Activated T-helper 17 cell treated with anti-CD3 and anti-CD28 coated beads, Interleukin-2, amount 50 U/mL, for 72 hours (primary cell): ENCODE measurements at regions not wholly inside any gene's neighbourhood (a gene's known extent, or its start where the extent isn't known, plus 50 kb on each side); places are given as distances from the start of the nearest gene placed in this dataset.
"Not testable (repeated sequence)": the region's sequence is repeated elsewhere in the genome, so short reads cannot be mapped to it uniquely, and the experiment has no call there.

Experiments used
- ATAC-seq: fragments of 150-1000 bp; cut with Tn5 transposase; replicated peaks from 2 replicates; pipeline ENCODE4 v1.10.0; 2021; ENCODE audit warnings: mild to moderate bottlenecking, moderate library complexity
- H3K27ac Mint-ChIP-seq: one replicate; pipeline ENCODE4 v1.8.0; 2022; ENCODE audit warnings: mixed read lengths
- H3K27me3 Mint-ChIP-seq: one replicate; pipeline ENCODE4 v1.8.0; 2022; ENCODE audit warnings: mixed read lengths
- H3K36me3 Mint-ChIP-seq: one replicate; pipeline ENCODE4 v1.8.0; 2022; ENCODE audit warnings: low read depth, mild to moderate bottlenecking, mixed read lengths
- H3K4me1 Mint-ChIP-seq: one replicate; pipeline ENCODE4 v1.8.0; 2022; ENCODE audit warnings: mixed read lengths
- H3K4me3 Mint-ChIP-seq: one replicate; pipeline ENCODE4 v1.8.0; 2022; ENCODE audit warnings: mild to moderate bottlenecking, mixed read lengths
- H3K9me3 Mint-ChIP-seq: one replicate; pipeline ENCODE4 v1.8.0; 2022; ENCODE audit warnings: mixed read lengths

DNA sequence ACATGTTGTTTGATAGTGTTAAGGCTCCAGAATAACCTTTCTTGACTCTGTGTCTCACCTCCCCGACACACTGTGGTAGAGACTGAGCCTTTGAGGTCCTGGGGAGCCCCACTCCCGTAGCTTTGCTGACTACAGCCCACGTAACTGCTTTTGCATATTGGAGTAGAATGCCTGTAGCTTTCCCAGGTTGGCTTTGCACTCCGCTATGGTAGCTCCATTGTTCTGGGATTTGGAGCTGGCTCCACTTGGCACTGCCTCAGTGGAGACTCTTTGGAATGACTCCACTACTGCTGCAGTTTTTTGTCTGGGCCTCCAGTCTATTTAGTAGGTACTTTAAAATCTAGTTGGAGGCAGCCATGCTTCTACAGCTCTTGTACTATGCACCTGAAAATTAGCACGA, 56.2 kb upstream of the ANXA1 start:
- H3K9me3 Mint-ChIP-seq = no peaks in the 10 kb centered on the region
- H3K4me3 Mint-ChIP-seq = no peak overlapping the region
- peaks cover 9% of the 10 kb centered on the region for H3K27me3 Mint-ChIP-seq
- H3K27ac Mint-ChIP-seq = no peak overlapping the region
- peaks cover 4% of the 10 kb centered on the region for H3K4me1 Mint-ChIP-seq
- ATAC-seq = no peak
- no peaks in the 10 kb centered on the region for H3K36me3 Mint-ChIP-seq

DNA sequence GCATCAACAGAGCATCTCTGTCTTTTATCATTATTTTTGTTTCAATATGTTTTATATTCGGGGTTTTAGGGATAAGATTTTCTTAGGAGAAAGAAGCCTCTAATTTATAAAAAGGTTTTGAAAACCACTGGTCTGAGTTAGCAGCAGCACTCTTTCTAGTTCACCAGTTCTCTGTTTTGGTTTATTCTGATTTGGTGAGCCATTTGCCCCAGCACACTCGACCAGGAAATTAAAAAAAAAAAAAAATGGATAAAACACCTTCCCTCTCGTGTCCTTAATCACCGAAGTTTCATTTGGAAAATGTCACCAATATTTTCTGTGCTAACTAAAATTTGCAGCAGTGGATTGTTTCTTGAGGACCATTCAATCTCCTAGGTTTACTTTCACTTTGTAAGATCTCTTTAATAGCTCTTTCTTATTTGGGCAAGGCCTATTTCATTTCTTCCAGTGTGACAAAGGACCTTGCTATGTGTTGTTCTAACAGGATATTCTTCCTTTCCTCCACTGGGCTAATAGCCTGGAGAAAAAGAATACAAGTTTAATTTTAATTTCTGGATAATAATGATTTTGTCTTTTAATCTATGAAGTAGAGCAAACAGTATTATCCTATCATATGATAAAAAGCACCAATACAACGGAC, 57.8 kb upstream of the ANXA1 start:
- H3K9me3 Mint-ChIP-seq = no peaks in the 10 kb centered on the region
- H3K4me3 Mint-ChIP-seq = peak overlapping the region; percentile 50
- peaks cover 4% of the 10 kb centered on the region for H3K4me1 Mint-ChIP-seq
- H3K27ac Mint-ChIP-seq = no peak overlapping the region
- H3K27me3 Mint-ChIP-seq = peaks cover 4% of the 10 kb centered on the region
- H3K36me3 Mint-ChIP-seq = no peaks in the 10 kb centered on the region
- no peak for ATAC-seq

DNA sequence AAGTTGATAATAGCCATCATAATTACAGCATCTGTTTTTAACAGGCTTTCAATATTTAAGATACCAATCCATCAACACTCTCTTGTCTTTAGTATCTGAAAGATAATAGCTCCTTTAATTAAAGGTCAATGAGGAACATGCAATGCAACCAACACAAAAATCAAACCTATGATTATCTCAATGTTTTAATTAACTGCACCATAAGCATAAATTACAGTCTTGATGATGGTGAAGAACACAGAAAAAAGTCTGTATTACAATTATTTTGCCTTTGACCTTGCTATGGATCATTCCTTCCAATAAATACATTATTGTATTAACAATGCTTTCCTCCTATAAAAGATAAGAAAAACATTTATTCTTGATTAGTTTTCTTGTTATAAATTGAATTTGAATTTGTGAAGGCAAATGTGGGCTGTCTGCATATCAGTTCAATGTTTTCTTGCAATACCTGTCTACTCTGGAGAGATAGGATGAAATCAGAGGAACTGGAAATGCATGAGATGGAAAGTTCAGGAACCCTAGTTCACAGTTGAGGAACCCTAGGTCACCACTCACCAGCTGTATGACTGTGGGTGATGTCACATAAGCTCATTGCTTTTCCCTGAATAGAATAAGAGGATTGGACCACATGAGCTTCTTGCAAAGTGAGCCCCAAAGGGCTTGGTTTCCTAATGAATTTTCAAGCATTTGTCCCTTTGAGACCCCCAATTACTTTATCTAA, 58.5 kb upstream of the ANXA1 start:
- no peak for ATAC-seq
- no peaks in the 10 kb centered on the region for H3K36me3 Mint-ChIP-seq
- H3K27ac Mint-ChIP-seq = no peak overlapping the region
- H3K4me1 Mint-ChIP-seq = peaks cover 4% of the 10 kb centered on the region
- H3K27me3 Mint-ChIP-seq = peaks cover 4% of the 10 kb centered on the region
- H3K4me3 Mint-ChIP-seq = peak overlapping the region; percentile 50
- H3K9me3 Mint-ChIP-seq = no peaks in the 10 kb centered on the region

GRCh38 chr9:73091909-73092308, 59.8 kb upstream of the ANXA1 start:
- H3K27me3 Mint-ChIP-seq = peaks cover 4% of the 10 kb centered on the region
- H3K4me3 Mint-ChIP-seq = no peak overlapping the region
- peaks cover 4% of the 10 kb centered on the region for H3K4me1 Mint-ChIP-seq
- no peak overlapping the region for H3K27ac Mint-ChIP-seq
- H3K36me3 Mint-ChIP-seq = no peaks in the 10 kb centered on the region
- no peak for ATAC-seq
- no peaks in the 10 kb centered on the region for H3K9me3 Mint-ChIP-seq

DNA sequence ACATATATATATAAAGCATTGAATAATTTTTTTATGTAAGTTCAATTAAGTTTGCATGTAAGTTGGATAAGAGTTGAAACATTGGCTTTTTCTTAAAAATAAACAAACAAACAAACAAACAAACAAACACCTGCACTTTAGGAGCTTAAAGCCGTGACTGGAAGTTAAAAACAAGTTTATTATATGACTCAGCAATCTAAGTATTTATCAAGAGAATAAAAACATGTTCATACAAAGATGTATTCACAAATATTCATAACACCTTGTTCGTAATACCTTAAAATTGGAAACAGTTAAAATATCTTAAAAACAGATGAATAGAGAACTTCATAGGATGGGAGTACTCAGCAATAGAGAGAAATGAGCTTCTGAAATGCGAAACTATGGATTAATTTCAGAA, 61.5 kb upstream of the ANXA1 start:
- no peaks in the 10 kb centered on the region for H3K9me3 Mint-ChIP-seq
- no peak overlapping the region for H3K4me3 Mint-ChIP-seq
- H3K27ac Mint-ChIP-seq = no peak overlapping the region
- H3K27me3 Mint-ChIP-seq = peaks cover 4% of the 10 kb centered on the region
- no peak for ATAC-seq
- peaks cover 4% of the 10 kb centered on the region for H3K4me1 Mint-ChIP-seq
- H3K36me3 Mint-ChIP-seq = no peaks in the 10 kb centered on the region

DNA sequence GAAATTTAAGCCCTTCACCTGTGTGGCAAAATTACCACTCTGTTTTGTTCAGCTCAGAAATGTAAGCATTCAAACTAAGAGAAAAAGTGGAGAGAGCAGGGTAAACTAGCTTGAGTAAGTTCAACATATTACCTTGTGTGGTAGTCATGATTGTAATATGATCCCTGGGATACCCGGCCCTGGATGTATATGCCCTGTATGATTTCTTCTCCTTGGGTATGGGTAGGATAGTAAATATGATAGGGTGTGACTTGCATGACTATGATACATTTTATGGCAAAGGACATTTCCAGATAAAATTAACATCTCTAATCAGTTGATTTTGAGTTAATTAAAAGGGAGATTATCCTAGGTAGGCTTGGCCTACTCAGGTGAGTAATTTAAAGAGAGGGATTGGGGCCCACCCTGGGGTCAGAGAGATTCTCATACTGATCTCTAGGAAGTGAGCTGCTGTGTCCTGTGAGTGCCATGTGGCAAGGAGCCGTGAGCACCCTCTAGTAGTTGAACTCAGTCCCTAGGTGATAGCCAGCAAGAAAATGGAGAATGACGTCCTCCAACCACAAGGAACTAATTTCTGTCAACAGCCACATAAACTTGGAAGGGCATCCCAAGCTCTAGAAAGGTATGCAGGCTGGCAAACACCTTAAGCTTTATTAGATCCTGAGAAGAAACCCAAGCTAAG, 62.2 kb upstream of the ANXA1 start:
- no peak overlapping the region for H3K27ac Mint-ChIP-seq
- H3K36me3 Mint-ChIP-seq = no peaks in the 10 kb centered on the region
- no peaks in the 10 kb centered on the region for H3K9me3 Mint-ChIP-seq
- peaks cover 4% of the 10 kb centered on the region for H3K27me3 Mint-ChIP-seq
- H3K4me1 Mint-ChIP-seq = peaks cover 4% of the 10 kb centered on the region
- H3K4me3 Mint-ChIP-seq = no peak overlapping the region
- no peak for ATAC-seq

GRCh38 chr9:73087876-73088275, 63.8 kb upstream of the ANXA1 start:
- H3K27me3 Mint-ChIP-seq, H3K36me3 Mint-ChIP-seq, H3K4me1 Mint-ChIP-seq, ATAC-seq, H3K4me3 Mint-ChIP-seq, H3K27ac Mint-ChIP-seq, H3K9me3 Mint-ChIP-seq: not testable (repeated sequence)

DNA sequence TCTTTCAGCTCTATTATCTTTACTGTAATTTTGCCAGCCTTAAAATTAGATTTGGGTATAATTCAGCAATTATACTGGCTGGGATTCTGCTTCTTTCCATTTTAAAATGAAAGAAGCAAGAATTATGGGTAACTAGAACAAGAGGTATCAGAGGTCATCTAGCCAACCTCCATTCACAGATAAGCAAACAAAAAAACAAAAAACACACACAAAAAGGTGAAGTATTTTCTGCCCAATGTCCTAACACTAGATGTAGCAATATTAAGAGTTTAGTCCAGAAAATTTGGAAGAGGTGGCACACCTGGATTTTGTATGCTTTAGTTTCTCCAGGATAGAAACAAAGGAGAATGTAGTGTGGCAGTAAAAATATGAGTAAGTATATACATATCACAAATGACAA, 68.1 kb upstream of the ANXA1 start:
- Mint-ChIP-seq H3K27me3 (peaks cover 9% of the 10 kb centered on the region), H3K36me3 (no peaks in the 10 kb centered on the region), H3K4me3 (no peak overlapping the region), H3K9me3 (no peaks in the 10 kb centered on the region), H3K27ac (no peak overlapping the region), H3K4me1 (no peaks in the 10 kb centered on the region)
- ATAC-seq = no peak

GRCh38 chr9:73081979-73082657, 69.5 kb upstream of the ANXA1 start:
- Mint-ChIP-seq H3K27ac (no peak overlapping the region), H3K27me3 (peaks cover 14% of the 10 kb centered on the region), H3K4me3 (no peak overlapping the region), H3K9me3 (no peaks in the 10 kb centered on the region), H3K36me3 (no peaks in the 10 kb centered on the region), H3K4me1 (no peaks in the 10 kb centered on the region)
- ATAC-seq = no peak

DNA sequence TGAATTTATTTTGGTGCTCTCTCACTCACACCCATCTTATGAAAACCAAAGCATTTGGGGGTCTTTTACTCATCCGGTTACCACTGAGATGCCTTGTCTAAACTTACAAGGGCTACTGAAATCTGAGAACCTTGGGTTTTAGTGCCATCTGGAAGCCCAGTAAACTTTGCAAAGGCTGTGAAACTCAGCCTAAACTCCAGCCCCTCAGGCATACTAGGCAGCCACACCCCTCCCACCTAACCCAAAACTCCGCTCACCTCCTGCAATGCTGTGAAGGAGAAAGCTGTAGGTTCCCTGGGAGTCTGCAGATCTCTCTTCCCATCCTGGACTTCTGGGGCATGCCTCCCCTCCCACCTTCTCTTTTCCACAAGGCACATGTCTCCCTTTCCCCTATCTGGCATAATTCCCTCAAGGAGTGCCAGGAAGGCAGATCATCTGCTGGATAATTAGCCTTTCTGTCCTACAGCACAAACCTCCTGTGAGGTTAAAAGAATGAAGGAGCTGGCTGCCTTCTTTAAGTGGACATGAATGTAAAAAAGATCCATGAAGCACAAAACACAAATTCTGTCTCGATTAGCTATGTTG, 71.5 kb upstream of the ANXA1 start:
- H3K4me3 Mint-ChIP-seq = no peak overlapping the region
- no peaks in the 10 kb centered on the region for H3K4me1 Mint-ChIP-seq
- peaks cover 10% of the 10 kb centered on the region for H3K27me3 Mint-ChIP-seq
- H3K27ac Mint-ChIP-seq = no peak overlapping the region
- ATAC-seq = no peak
- no peaks in the 10 kb centered on the region for H3K9me3 Mint-ChIP-seq
- H3K36me3 Mint-ChIP-seq = no peaks in the 10 kb centered on the region

DNA sequence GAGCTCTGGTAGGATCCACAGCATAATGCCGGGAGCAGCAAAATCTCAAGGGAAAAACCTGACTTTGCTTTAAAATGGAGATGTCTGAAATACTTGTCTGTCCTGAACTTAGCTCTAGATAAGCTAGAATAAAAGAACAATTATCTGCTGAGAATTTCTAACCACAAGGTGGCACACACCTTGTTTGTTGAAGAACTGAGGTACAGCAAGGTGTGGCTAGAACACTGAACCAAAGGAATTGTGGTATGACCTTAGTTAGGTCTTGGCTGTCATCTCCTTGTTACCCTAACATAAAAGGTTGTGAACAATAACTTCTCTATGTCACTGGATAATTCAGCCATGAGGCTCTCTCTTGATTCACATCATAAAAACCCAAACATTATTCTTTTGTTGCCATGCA, 72.3 kb upstream of the ANXA1 start:
- Mint-ChIP-seq H3K4me3 (no peak overlapping the region), H3K9me3 (no peaks in the 10 kb centered on the region), H3K4me1 (no peaks in the 10 kb centered on the region), H3K36me3 (no peaks in the 10 kb centered on the region), H3K27ac (no peak overlapping the region), H3K27me3 (peaks cover 10% of the 10 kb centered on the region)
- no peak for ATAC-seq

DNA sequence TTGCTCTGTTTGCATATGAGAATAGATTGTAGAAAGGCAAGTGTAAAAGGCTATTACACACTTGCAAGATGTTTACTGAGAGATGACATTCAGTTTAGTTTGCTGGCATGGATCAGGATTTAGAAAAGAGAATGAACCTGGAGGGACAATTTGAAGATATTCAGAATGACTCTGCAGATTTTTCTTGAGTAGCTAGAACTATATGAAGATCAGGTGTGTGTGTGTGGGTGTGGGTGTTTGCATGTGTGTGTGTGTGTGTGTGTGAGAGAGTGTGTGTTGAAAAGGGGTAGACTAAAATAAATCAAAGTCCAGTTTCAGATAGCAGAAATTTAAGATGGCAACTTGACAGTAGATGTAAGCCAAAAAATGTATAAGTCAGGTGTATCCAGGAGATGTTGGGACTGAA, 74.0 kb upstream of the ANXA1 start:
- no peak overlapping the region for H3K4me3 Mint-ChIP-seq
- H3K4me1 Mint-ChIP-seq = no peaks in the 10 kb centered on the region
- H3K27ac Mint-ChIP-seq = no peak overlapping the region
- peaks cover 15% of the 10 kb centered on the region for H3K27me3 Mint-ChIP-seq
- no peak for ATAC-seq
- no peaks in the 10 kb centered on the region for H3K9me3 Mint-ChIP-seq
- H3K36me3 Mint-ChIP-seq = no peaks in the 10 kb centered on the region

DNA sequence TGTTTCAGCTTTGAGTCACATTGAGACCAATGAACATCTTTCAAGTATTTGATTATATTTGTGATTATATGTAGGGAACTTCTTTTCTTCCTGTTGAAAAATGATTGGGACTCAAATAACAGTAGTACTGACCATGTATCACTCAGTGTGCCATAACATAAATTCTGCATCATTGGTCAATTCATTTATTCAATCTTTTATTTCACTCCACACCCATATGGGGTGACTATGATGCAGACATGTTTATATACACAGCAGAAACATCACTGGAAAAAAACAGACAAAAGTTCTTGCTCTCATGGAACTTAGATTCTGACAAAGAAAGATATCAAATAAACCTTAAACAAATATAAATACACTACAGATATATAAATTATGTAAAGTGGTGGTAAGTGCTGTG, 74.7 kb upstream of the ANXA1 start:
- H3K27ac Mint-ChIP-seq = no peak overlapping the region
- H3K4me3 Mint-ChIP-seq = no peak overlapping the region
- H3K9me3 Mint-ChIP-seq = no peaks in the 10 kb centered on the region
- H3K4me1 Mint-ChIP-seq = no peaks in the 10 kb centered on the region
- no peaks in the 10 kb centered on the region for H3K36me3 Mint-ChIP-seq
- H3K27me3 Mint-ChIP-seq = peaks cover 15% of the 10 kb centered on the region
- ATAC-seq = no peak

DNA sequence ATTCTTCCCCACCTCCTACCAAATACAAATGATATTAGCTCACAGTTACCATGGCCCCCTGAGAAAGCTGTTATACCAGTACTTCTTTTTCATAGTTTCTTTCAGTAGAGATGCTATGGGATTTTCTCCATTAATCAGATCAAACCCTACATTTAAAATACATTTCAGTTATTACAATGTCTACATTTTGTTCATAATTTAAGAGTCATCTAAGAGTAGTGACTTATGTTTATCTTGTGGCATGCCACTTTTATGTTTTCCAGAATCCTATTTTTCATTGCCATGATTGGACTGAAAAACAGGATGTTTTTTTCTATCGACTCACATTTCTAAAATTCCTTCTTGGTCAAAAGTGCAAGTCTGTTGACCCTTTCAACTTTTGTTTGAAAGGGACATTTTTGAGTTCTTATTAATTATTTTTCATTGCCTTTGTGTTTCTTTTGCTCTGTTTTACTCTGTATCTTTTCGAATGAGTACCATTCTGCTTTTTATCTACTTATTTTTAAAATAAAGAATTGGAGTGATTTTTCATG, 77.4 kb upstream of the ANXA1 start:
- Mint-ChIP-seq H3K4me1 (no peaks in the 10 kb centered on the region), H3K27ac (no peak overlapping the region), H3K9me3 (no peaks in the 10 kb centered on the region), H3K36me3 (no peaks in the 10 kb centered on the region), H3K4me3 (no peak overlapping the region), H3K27me3 (peaks cover 18% of the 10 kb centered on the region)
- ATAC-seq = no peak
